ENCODE measurements at regions not wholly inside any gene's neighbourhood (a gene's known extent, or its start where the extent isn't known, plus 50 kb on each side); places are given as distances from the start of the nearest gene placed in this dataset.

- TF ChIP-seq CTCF (conservative IDR thresholded peaks at IDR 0.05; ENCODE audit: low read length) = no peak
- TF ChIP-seq EZH2phosphoT487 (IDR thresholded peaks at IDR 0.05; ENCODE audit: borderline replicate concordance, low read depth, low read length) = no peak
Observed at GRCh38 chr11:34787348-34787747, 128.8 kb downstream of the APIP start.

Measured in OCI-LY7 (cell line).